CD14-positive monocyte (primary cell): ENCODE measurements at regions not wholly inside any gene's neighbourhood (a gene's known extent, or its start where the extent isn't known, plus 50 kb on each side); places are given as distances from the start of the nearest gene placed in this dataset.

Source experiments
- DNase-seq, 3 donors: peaks; one replicate each; pipeline ENCODE4 v3.0.0-alpha.2; 2011 to 2022
- H2AFZ ChIP-seq: 2 replicates; pipeline ENCODE4 v1.6.0; 2012; ENCODE audit warnings: mild to moderate bottlenecking, low read depth, low read length, inconsistent platforms; ENCODE audit not compliant: insufficient read depth, poor library complexity, severe bottlenecking
- H3K27ac ChIP-seq, 2 donors: 1 replicate in 1 of 2; 2 replicates in 1 of 2; pipeline ENCODE4 v1.5.1; 2012 to 2013; ENCODE audit warnings: low read length in 2 of 2, control low read depth in 1 of 2, inconsistent platforms in 1 of 2, low read depth in 1 of 2, mild to moderate bottlenecking in 1 of 2
- H3K27me3 ChIP-seq, 2 donors: one replicate each; pipeline versions ENCODE4 v1.6.0 to v1.6.1; 2011 to 2013; ENCODE audit warnings: low read length in 2 of 2; ENCODE audit not compliant: control insufficient read depth in 2 of 2, insufficient read depth in 2 of 2
- H3K36me3 ChIP-seq, 2 donors: replicated peaks in 1 of 2; 1 replicate in 1 of 2; 2 replicates in 1 of 2; pipeline versions ENCODE4 v1.5.1 to v1.6.1; 2012 to 2013; ENCODE audit warnings: low read length in 2 of 2, control low read depth in 1 of 2, inconsistent platforms in 1 of 2, mild to moderate bottlenecking in 1 of 2; ENCODE audit not compliant: insufficient read depth in 2 of 2, control insufficient read depth in 1 of 2
- H3K4me1 ChIP-seq, 2 donors: 1 replicate in 1 of 2; 2 replicates in 1 of 2; pipeline versions ENCODE4 v1.5.1 to v1.6.1; 2012 to 2013; ENCODE audit warnings: low read length in 2 of 2, control low read depth in 1 of 2, inconsistent platforms in 1 of 2, mild to moderate bottlenecking in 1 of 2, moderate library complexity in 1 of 2; ENCODE audit not compliant: insufficient read depth in 2 of 2, control insufficient read depth in 1 of 2
- H3K4me2 ChIP-seq: replicated peaks from 2 replicates; pipeline ENCODE3; 2012; ENCODE audit warnings: low read length, moderate library complexity, mild to moderate bottlenecking; ENCODE audit not compliant: poor library complexity, severe bottlenecking; ENCODE audit errors: extremely low read depth
- H3K4me3 ChIP-seq, 3 experiments: fragments of 200-600 bp in 1 of 3; sonication (generic) in 1 of 3; replicated peaks in 1 of 3; 1 replicate in 2 of 3; 2 replicates in 1 of 3; pipeline ENCODE4 v1.5.1; 2011 to 2013; ENCODE audit warnings: low read length in 3 of 3, mild to moderate bottlenecking in 3 of 3, control low read depth in 2 of 3, low read depth in 2 of 3, inconsistent platforms in 1 of 3, moderate library complexity in 1 of 3
- H3K79me2 ChIP-seq: 2 replicates; pipeline ENCODE4 v1.6.0; 2012; ENCODE audit warnings: mild to moderate bottlenecking, control low read depth, inconsistent platforms, low read length, moderate library complexity; ENCODE audit not compliant: insufficient read depth
- H3K9ac ChIP-seq: 2 replicates; pipeline ENCODE4 v1.6.0; 2017; ENCODE audit warnings: low read length, mild to moderate bottlenecking; ENCODE audit not compliant: insufficient read depth, poor library complexity, severe bottlenecking
- H3K9me3 ChIP-seq, 2 donors: replicated peaks in 1 of 2; 1 replicate in 1 of 2; 2 replicates in 1 of 2; pipeline versions ENCODE4 v1.5.1 to v1.6.1; 2012 to 2013; ENCODE audit warnings: low read length in 2 of 2, control low read depth in 1 of 2; ENCODE audit not compliant: control insufficient read depth in 1 of 2, insufficient read depth in 1 of 2
- H4K20me1 ChIP-seq: 2 replicates; pipeline ENCODE4 v1.6.0; 2012; ENCODE audit warnings: mild to moderate bottlenecking, low read length, control low read depth, moderate library complexity; ENCODE audit not compliant: insufficient read depth
- H3K27ac Mint-ChIP-seq, 7 donors: one replicate each; pipeline ENCODE4 v1.8.0; 2020; ENCODE audit warnings: mild to moderate bottlenecking in 7 of 7, mixed read lengths in 7 of 7, moderate library complexity in 6 of 7, inconsistent platforms in 2 of 7
- H3K27me3 Mint-ChIP-seq, 3 donors: one replicate each; pipeline ENCODE4 v1.8.0; 2021 to 2022; ENCODE audit warnings: low read depth in 3 of 3, mild to moderate bottlenecking in 3 of 3, mixed read lengths in 3 of 3, moderate library complexity in 3 of 3, inconsistent platforms in 1 of 3
- H3K36me3 Mint-ChIP-seq, 2 donors: one replicate each; pipeline ENCODE4 v1.8.0; 2020; ENCODE audit warnings: mixed read lengths in 2 of 2, inconsistent platforms in 1 of 2, mild to moderate bottlenecking in 1 of 2
- H3K4me1 Mint-ChIP-seq: one replicate; pipeline ENCODE4 v1.8.0; 2020; ENCODE audit warnings: mild to moderate bottlenecking, mixed read lengths
- H3K4me3 Mint-ChIP-seq, 2 donors: one replicate each; pipeline ENCODE4 v1.8.0; 2020; ENCODE audit warnings: mild to moderate bottlenecking in 2 of 2, mixed read lengths in 2 of 2, moderate library complexity in 1 of 2
- H3K9me3 Mint-ChIP-seq, 7 donors: one replicate each; pipeline ENCODE4 v1.8.0; 2020 to 2022; ENCODE audit warnings: mixed read lengths in 7 of 7, mild to moderate bottlenecking in 6 of 7, moderate library complexity in 6 of 7, inconsistent platforms in 2 of 7
- CTCF ChIP-seq: fragments of 200-600 bp; IDR thresholded peaks from one replicate; pipeline ENCODE4 v1.8.0; 2022; ENCODE audit warnings: antibody characterized with exemption, mild to moderate bottlenecking
- WGBS: methylation state at CpG from one replicate; pipeline ENCODE4 v1.1.5; 2013; ENCODE audit warnings: missing lambda C conversion rate; ENCODE audit not compliant: insufficient coverage; 5-methylcytosine and 5-hydroxymethylcytosine counted together
- intact Hi-C, 2 donors: fragments of 100-400 bp; cut with micrococcal nuclease; formaldehyde crosslinking; loops; one replicate each; pipeline versions ENCODE4 v1.15.0 to v1.15.1; 2023

- Histone ChIP-seq H3K9me3 (no peaks in the 10 kb centered on the region), H3K4me3 (no peak overlapping the region), H3K4me2 (no peak overlapping the region), H3K9ac (no peak overlapping the region), H3K27me3 (no peaks in the 10 kb centered on the region), H4K20me1 (no peaks in the 10 kb centered on the region), H3K4me1 (no peaks in the 10 kb centered on the region), H3K79me2 (no peaks in the 10 kb centered on the region), H2AFZ (no peak overlapping the region), H3K36me3 (no peaks in the 10 kb centered on the region), H3K27ac (no peak overlapping the region)
- no peak for TF ChIP-seq CTCF
- H3K4me1 Mint-ChIP-seq, result peaks cover 2% of the 10 kb centered on the region
- intact Hi-C loops, result no loop called here
- WGBS, result 100% methylated on average over 1 of the region's 6 CpGs
- H3K36me3 Mint-ChIP-seq, result no peaks in the 10 kb centered on the region
- no peak overlapping the region for H3K4me3 Mint-ChIP-seq
- no peak for DNase-seq
- H3K27ac Mint-ChIP-seq, result no peak overlapping the region
- no peaks in the 10 kb centered on the region for H3K27me3 Mint-ChIP-seq
- peaks cover 0 to 5% (median 2%) of the 10 kb centered on the region in 7 donors for H3K9me3 Mint-ChIP-seq
Measured at GRCh38 chr4:23388255-23388654, 501.6 kb downstream of the PPARGC1A start.

- H3K9ac ChIP-seq, result no peak overlapping the region
- H3K79me2 ChIP-seq, result no peaks in the 10 kb centered on the region
- no peaks in the 10 kb centered on the region for H3K36me3 ChIP-seq
- no peaks in the 10 kb centered on the region for H3K4me1 ChIP-seq
- no peak for TF ChIP-seq CTCF
- no peak overlapping the region for H3K27ac ChIP-seq
- DNase-seq, result no peak
- H3K4me1 Mint-ChIP-seq, result no peaks in the 10 kb centered on the region
- no peak overlapping the region for H2AFZ ChIP-seq
- H3K27me3 Mint-ChIP-seq, result no peaks in the 10 kb centered on the region
- 100% methylated on average over 1 of the region's 2 CpGs for WGBS
- no peaks in the 10 kb centered on the region for H3K36me3 Mint-ChIP-seq
- intact Hi-C loops, result no loop called here
- H3K9me3 ChIP-seq, result no peaks in the 10 kb centered on the region
- peaks cover 0 to 7% (median 2%) of the 10 kb centered on the region in 7 donors for H3K9me3 Mint-ChIP-seq
- H3K27ac Mint-ChIP-seq, result no peak overlapping the region
- H4K20me1 ChIP-seq, result no peaks in the 10 kb centered on the region
- H3K4me2 ChIP-seq, result no peak overlapping the region
- no peaks in the 10 kb centered on the region for H3K27me3 ChIP-seq
- H3K4me3 ChIP-seq, result no peak overlapping the region
- H3K4me3 Mint-ChIP-seq, result no peak overlapping the region
Measured at GRCh38 chr4:23384741-23385140, 505.1 kb downstream of the PPARGC1A start.
